GM19438 (cell line): ENCODE measurements at regions not wholly inside any gene's neighbourhood (a gene's known extent, or its start where the extent isn't known, plus 50 kb on each side); places are given as distances from the start of the nearest gene placed in this dataset.
"Not testable (repeated sequence)": the region's sequence is repeated elsewhere in the genome, so short reads cannot be mapped to it uniquely, and the experiment has no call there.

Experiments used
- ATAC-seq: cut with Tn5 transposase; IDR thresholded peaks from one replicate; pipeline ENCODE4 v1.9.1; 2021; ENCODE audit warnings: low read depth; ENCODE audit not compliant: unreplicated experiment

- no peak for ATAC-seq
Measured at GRCh38 chr10:130340816-130341215, 204.6 kb downstream of the GLRX3 start.

- ATAC-seq, result no peak
Measured at GRCh38 chr10:130341356-130341755, 205.2 kb downstream of the GLRX3 start.

GRCh38 chr10:130345728-130346127 lies 209.5 kb downstream of the GLRX3 start:
- no peak for ATAC-seq

DNA sequence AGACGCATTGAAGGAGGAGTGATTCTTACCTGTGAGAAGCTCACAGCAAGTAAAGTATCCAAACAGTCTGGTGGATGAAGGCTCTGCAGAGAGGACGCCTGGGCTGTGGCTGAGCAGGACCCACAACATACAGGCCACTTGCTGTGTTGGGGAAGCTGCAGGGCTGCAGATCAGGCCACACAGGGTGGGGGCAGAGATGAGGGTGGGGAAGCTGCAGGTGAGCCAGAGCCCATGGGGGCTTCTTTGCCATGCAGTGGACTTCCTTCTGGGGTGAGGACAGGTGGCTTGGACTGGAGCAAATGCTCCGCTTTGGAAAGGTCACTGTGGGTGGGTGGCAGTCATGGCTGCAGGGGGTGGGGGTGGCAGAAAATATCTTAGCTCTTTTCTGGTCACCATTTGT lies 214.8 kb downstream of the GLRX3 start:
- no peak for ATAC-seq

DNA sequence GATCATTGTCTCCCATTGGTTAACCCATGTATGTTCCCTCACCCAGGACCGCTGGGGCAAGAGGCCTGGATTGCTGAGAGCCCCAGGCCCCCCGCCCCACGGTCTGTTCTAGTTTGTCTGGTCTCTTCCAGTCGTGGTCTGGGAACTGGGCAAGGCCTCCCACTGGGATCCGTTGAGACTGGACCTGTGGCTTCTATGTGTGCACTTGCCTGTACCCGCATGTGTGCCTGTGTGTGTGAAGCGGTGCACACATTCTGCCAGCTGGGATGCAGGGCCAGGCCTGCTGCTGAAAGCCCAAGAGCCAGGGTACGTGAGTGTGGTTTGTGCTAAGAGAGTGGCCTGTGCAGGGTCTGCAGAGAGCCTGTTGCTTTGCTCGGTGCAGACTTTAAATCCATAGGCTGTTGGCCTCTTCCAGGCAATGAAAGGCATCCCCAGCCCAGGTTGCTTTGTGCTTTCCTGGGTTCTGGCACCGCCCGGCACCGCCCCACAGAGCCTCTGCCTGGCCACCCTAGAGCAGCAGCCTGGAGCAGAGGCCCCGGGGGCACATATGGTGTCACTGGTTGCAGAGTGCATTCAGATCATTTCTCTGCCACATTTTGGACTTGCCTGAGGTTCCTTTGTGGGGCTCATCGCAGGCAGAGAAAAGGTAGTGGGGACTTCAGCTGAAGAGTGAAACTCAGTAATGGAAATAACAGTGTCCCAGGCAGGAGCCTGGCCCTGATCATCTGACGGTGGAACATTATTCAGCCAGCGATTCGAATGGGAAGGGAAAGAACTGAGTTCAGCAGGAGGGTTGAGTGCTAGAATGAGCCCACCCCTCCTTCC lies 215.5 kb downstream of the GLRX3 start:
- ATAC-seq, result no peak

GRCh38 chr10:130352291-130352645 lies 216.1 kb downstream of the GLRX3 start:
- no peak for ATAC-seq

DNA sequence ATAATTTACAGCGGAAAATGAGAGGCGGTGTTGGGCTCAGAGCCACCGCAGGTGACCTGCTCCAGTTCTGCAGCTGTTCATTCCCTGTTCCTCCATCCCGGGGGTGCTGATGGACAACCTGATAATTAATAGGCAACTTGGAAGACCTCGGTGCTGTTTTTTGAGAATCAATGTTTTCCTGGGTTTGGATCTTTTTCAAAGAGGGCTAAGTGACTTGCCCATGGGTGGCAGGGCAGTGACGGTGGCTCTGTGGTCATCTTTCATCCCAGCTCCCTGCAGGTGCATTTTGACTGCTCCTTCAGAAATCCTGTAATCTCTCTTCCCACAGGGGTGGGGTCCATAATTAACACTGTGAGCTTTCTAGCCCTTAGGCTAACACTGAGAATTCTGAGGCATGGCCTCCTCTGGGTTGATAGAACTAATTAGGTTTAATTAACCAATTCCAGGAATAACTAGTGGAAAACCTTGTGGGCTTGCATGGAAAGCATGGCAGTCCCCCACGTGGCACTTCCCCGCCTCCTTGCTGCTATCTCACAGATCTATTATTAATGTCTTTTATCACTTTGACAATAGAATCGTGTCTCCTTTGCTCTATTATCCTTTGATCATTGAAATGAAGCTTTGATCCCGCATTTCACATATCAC lies 217.9 kb downstream of the GLRX3 start:
- no peak for ATAC-seq

- ATAC-seq, result no peak
Measured at GRCh38 chr10:130354573-130354954, 218.4 kb downstream of the GLRX3 start.

DNA sequence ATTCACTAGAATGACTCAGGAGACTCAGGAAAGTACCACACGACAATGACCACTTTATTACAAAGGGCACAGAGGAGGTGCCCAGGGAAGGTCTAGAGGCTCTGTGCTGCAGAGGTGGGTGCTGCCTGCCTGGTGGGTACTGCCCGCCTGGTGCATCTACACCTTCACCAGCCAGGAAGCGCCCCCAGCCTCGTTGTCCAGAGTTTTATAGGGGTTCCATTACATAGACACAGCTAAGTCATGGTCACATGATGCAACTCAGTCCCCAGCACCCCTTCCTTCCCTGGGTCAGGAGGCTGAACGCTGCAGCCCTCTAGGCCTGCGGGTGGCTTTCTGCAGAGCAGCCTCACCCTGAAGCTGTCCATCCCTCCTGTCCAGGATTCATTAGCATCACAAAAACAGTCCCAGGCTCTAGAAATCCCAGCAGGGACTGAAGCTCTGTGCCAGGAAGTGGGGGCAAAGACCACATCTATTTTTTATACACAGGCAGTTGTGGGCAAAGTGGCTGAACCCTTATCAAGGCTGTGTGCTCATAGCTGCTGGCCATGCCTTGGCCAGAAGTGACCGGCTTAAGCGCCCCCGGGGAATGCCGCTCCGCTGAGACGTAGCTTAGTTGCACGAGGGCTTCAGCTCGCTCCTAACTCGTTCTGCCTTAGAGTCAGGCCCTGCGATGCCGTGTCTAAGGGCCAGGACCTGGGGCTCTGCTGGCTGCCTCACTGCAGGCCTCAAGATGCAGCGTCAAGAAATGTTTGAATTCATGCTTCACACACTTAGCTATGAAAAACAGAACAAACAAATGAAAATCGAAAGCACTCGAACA lies 219.0 kb downstream of the GLRX3 start:
- no peak for ATAC-seq

GRCh38 chr10:130356429-130356828 lies 220.2 kb downstream of the GLRX3 start:
- not testable (repeated sequence) for ATAC-seq

- no peak for ATAC-seq
Measured at GRCh38 chr10:130357226-130357625, 221.0 kb downstream of the GLRX3 start.

- ATAC-seq, result no peak
Measured at GRCh38 chr10:130357951-130358350, 221.8 kb downstream of the GLRX3 start.

- ATAC-seq, result no peak
Measured at GRCh38 chr10:130358981-130359650, 222.9 kb downstream of the GLRX3 start.

DNA sequence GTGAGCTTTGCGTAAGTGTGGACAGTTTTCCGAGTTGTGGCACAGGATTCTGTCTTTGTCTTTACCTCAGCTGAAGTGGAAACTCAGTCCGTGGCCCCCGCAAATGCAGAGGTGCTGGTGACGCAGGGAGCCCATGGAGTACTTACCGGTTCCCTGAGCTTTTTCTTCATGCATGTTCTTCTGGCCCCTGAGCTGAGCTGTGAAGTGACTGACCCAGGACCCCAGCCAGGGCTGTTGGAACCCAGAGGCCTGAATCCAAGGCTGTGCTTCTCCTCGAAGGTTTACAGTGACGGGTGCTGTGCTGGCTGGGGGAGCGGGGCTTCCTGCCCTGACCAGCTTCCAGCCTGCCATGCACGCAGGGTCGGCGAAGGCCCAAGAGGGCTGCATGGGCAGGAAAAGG lies 223.5 kb downstream of the GLRX3 start:
- ATAC-seq, result no peak

DNA sequence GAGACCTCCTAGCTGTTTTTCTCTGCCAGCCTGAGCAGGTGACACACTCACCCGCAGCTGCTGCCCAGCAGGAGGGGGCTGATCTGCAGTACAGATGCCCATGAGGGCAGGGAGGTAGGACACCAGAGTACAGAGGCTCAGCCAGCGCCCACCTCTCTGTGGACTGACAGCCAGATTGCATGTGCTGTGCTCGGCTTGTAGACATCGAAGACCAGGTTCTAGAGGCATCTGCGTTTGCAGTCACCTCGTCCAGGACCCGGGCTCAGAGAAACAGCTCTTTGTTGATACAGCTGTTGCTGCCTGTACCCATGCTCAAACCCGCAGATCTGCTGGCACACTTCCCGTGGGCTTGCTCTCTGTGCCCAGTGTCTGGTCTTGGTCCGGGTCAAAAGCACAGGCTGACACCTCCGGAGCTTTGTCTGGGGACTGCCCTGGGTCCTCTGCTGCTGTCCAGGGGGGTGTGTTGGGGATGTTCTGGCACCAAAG lies 224.7 kb downstream of the GLRX3 start:
- ATAC-seq, result no peak

- no peak for ATAC-seq
Measured at GRCh38 chr10:130361351-130362105, 225.3 kb downstream of the GLRX3 start.

DNA sequence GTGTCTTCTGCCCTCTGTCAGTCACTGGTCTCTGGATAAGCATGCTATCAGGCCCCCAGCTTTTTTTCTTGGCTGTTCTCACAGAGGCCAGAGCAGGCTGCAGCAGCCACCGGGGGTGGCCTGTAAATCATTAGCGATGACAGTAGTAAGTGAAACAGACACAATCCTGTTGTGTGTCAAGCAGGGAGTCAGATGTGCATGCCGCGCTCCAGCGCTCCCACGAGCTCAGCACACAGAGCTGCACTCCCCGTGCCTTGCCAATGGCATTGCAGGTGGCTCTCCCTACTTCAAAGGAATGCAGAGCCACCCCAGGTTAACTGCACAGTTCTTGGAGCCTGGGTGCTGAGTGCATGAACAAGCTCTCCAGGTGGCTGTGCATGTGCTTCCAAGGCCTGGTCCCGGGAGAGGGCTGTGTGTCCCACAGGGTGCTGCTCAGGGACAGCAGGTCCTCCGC lies 226.1 kb downstream of the GLRX3 start:
- ATAC-seq, result no peak

- no peak for ATAC-seq
Measured at GRCh38 chr10:130363051-130363450, 226.9 kb downstream of the GLRX3 start.

DNA sequence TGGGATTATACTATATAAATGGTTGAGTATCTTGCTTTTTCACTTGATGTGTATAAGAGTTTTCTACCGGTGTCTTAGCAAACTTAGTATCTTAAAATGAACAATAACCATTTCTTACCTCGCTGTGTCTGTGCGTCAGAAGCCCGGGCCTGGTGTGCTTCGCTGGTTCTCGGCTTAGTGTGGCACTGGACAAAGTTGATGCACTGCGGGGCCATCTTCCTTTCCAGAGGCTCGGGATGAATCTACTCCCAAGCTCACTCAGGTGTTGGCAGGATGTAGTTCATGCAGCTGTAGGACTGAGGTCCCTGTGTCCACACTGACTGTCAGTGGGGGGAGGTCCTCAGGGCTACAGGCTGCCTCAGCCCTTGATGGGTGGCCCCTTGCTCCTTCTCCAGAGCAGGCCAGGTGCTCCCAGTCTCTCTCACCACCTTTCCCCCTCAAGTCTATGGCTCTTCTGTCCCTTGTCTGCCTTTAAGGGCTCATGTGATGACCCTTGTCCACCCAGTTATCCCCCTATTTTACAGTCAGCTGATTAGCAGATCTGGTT lies 227.8 kb downstream of the GLRX3 start:
- no peak for ATAC-seq
